Right lobe of liver (tissue), 4 donors: ENCODE measurements at regions not wholly inside any gene's neighbourhood (a gene's known extent, or its start where the extent isn't known, plus 50 kb on each side); places are given as distances from the start of the nearest gene placed in this dataset.

ENCODE experiments used
- CTCF ChIP-seq, 4 donors: fragments of 200-600 bp in 3 of 4; fragments of 450-650 bp in 1 of 4; IDR thresholded peaks; one replicate each; pipeline versions ENCODE4 v1.5.1 to v1.8.0; 2016 to 2022; ENCODE audit warnings: antibody characterized with exemption in 4 of 4, mild to moderate bottlenecking in 2 of 4
- POLR2A ChIP-seq: fragments of 450-650 bp; IDR thresholded peaks from one replicate; pipeline ENCODE4 v1.6.1; 2017; ENCODE audit warnings: antibody characterized with exemption, mild to moderate bottlenecking
- donor health status: DM: no; HTN: no; CAD: no.
- donor health status: DM: no; HTN: no; CAD: no.
- donor health status: DM: no; HTN: yes; CAD: no.

DNA sequence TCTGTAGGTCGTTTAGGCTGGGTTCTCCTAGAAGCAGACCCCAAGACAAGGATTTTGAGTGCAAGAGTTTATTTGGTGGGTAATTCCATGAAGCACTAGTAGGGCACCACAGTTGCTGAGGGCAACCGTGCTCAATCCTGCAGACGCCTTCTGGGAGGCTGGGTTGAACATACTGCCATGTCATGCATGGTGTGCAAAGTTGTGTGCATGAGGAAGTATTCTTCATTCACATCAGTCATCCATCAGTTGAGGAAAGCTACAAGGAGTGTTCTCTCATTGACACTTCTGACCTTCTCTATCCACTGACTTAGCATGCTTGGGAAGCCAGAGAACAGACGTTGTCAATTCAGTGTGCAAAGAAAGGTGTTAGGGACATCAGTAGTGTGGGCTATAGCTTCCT lies 179.2 kb downstream of the PTPN11 start:
- no peak for TF ChIP-seq CTCF (IDR thresholded peaks at IDR 0.05)
- TF ChIP-seq POLR2A: no peak
